Naive thymus-derived CD4-positive, alpha-beta T cell (primary cell): ENCODE measurements at regions not wholly inside any gene's neighbourhood (a gene's known extent, or its start where the extent isn't known, plus 50 kb on each side); places are given as distances from the start of the nearest gene placed in this dataset.

Experiments used
- ATAC-seq: fragments of 150-1000 bp; cut with Tn5 transposase; 2 replicates; pipeline ENCODE4 v1.10.0; 2021; ENCODE audit warnings: mild to moderate bottlenecking, moderate library complexity
- CTCF ChIA-PET: fragments of 350-600 bp; sonication (Branson Sonifier 250); formaldehyde crosslinking; loops from one replicate; lab custom pipeline; 2021; ENCODE audit warnings: antibody characterized with exemption; lab: Charles Lee
- POLR2A ChIA-PET: fragments of 350-600 bp; sonication (Branson Sonifier 250); formaldehyde crosslinking; loops from one replicate; lab custom pipeline; 2021; ENCODE audit warnings: antibody characterized with exemption, inconsistent platforms; lab: Charles Lee
- DNase-seq, 9 donors: peaks; one replicate each; pipeline versions ENCODE4 v3.0.0 to v3.0.0-alpha.2; 2020 to 2022; ENCODE audit warnings: mixed read lengths in 1 of 9
- H3K27ac ChIP-seq: one replicate; pipeline ENCODE4 v1.7.0; 2013; ENCODE audit warnings: mild to moderate bottlenecking, low read depth, low read length, moderate library complexity
- H3K27me3 ChIP-seq, 2 donors: one replicate each; pipeline ENCODE4 v1.7.0; 2013; ENCODE audit warnings: low read length in 2 of 2, mild to moderate bottlenecking in 2 of 2, moderate library complexity in 2 of 2; ENCODE audit not compliant: control insufficient read depth in 2 of 2, insufficient read depth in 2 of 2
- H3K36me3 ChIP-seq, 3 experiments: 1 replicate in 2 of 3; 2 replicates in 1 of 3; pipeline ENCODE4 v1.7.0; 2013; ENCODE audit warnings: low read length in 3 of 3, mild to moderate bottlenecking in 3 of 3, moderate library complexity in 1 of 3; ENCODE audit not compliant: insufficient read depth in 3 of 3, control insufficient read depth in 2 of 3
- H3K4me1 ChIP-seq, 2 donors: one replicate each; pipeline ENCODE4 v1.7.0; 2013; ENCODE audit warnings: low read length in 2 of 2, mild to moderate bottlenecking in 2 of 2, moderate library complexity in 1 of 2; ENCODE audit not compliant: control insufficient read depth in 2 of 2, insufficient read depth in 2 of 2
- H3K4me3 ChIP-seq: 2 replicates; pipeline ENCODE4 v1.7.0; 2013; ENCODE audit warnings: mild to moderate bottlenecking, low read length
- H3K9me3 ChIP-seq, 3 experiments: 1 replicate in 2 of 3; 2 replicates in 1 of 3; pipeline ENCODE4 v1.7.0; 2013; ENCODE audit warnings: low read length in 3 of 3; ENCODE audit not compliant: control insufficient read depth in 2 of 3
- H3K27ac Mint-ChIP-seq, 9 donors: one replicate each; pipeline ENCODE4 v1.8.0; 2020 to 2022; ENCODE audit warnings: mixed read lengths in 9 of 9, mild to moderate bottlenecking in 8 of 9, moderate library complexity in 5 of 9, inconsistent platforms in 2 of 9
- H3K27me3 Mint-ChIP-seq, 5 donors: one replicate each; pipeline ENCODE4 v1.8.0; 2021 to 2022; ENCODE audit warnings: mixed read lengths in 5 of 5, mild to moderate bottlenecking in 1 of 5
- H3K36me3 Mint-ChIP-seq, 5 donors: one replicate each; pipeline ENCODE4 v1.8.0; 2020 to 2022; ENCODE audit warnings: mixed read lengths in 5 of 5, mild to moderate bottlenecking in 3 of 5, inconsistent platforms in 1 of 5
- H3K4me1 Mint-ChIP-seq, 7 donors: one replicate each; pipeline ENCODE4 v1.8.0; 2020 to 2022; ENCODE audit warnings: mixed read lengths in 7 of 7, mild to moderate bottlenecking in 3 of 7, inconsistent platforms in 1 of 7
- H3K4me3 Mint-ChIP-seq, 10 donors: one replicate each; pipeline ENCODE4 v1.8.0; 2020 to 2022; ENCODE audit warnings: mild to moderate bottlenecking in 10 of 10, mixed read lengths in 10 of 10, moderate library complexity in 6 of 10, inconsistent platforms in 2 of 10
- H3K9me3 Mint-ChIP-seq, 11 donors: one replicate each; pipeline ENCODE4 v1.8.0; 2020 to 2022; ENCODE audit warnings: mixed read lengths in 11 of 11, mild to moderate bottlenecking in 4 of 11, inconsistent platforms in 1 of 11, moderate library complexity in 1 of 11
- intact Hi-C, 2 donors: fragments of 100-400 bp; cut with micrococcal nuclease; formaldehyde crosslinking; loops; one replicate each; pipeline ENCODE4 v1.15.1; 2023

GRCh38 chr10:53233749-53234148, 461.2 kb upstream of the MBL2 start:
- ChIA-PET CTCF (no interaction called here), POLR2A (no interaction called here)
- no peaks in the 10 kb centered on the region for H3K9me3 ChIP-seq
- no peak for ATAC-seq
- Mint-ChIP-seq H3K27me3 (no peaks in the 10 kb centered on the region), H3K9me3 (peaks cover 0 to 18% (median 0%) of the 10 kb centered on the region in 11 donors), H3K27ac (no peak overlapping the region), H3K36me3 (no peaks in the 10 kb centered on the region), H3K4me1 (no peaks in the 10 kb centered on the region), H3K4me3 (no peak overlapping the region)
- H3K4me3 ChIP-seq, result no peak overlapping the region
- no peak overlapping the region for H3K27ac ChIP-seq
- H3K27me3 ChIP-seq, result no peaks in the 10 kb centered on the region
- no peak for DNase-seq
- intact Hi-C loops, result no loop called here
- H3K4me1 ChIP-seq, result no peaks in the 10 kb centered on the region
- no peaks in the 10 kb centered on the region for H3K36me3 ChIP-seq

DNA sequence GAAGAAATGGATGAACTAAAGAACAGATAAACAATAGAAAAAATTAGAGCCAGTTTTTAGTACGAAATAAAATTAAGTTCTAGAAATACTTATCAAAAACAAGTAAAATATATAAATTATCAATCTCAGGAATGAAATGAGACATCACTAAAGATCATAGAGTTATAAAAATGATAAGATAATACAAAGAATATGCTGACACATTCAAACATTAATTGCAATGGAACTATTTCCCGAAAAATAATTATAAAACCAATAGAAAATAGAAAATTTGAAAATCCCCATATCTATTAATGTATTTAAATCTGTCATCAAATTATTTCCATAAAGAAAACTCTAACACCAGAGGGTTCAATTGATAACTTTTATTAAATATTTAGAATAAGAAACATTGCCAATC, 458.1 kb upstream of the MBL2 start:
- ChIA-PET CTCF (no interaction called here), POLR2A (no interaction called here)
- intact Hi-C loops, result no loop called here
- Mint-ChIP-seq H3K27me3 (no peaks in the 10 kb centered on the region), H3K36me3 (no peaks in the 10 kb centered on the region), H3K27ac (no peak overlapping the region), H3K4me3 (no peak overlapping the region), H3K4me1 (no peaks in the 10 kb centered on the region), H3K9me3 (peaks cover 0 to 34% (median 0%) of the 10 kb centered on the region in 11 donors)
- no peak for ATAC-seq
- Histone ChIP-seq H3K9me3 (no peaks in the 10 kb centered on the region), H3K27me3 (no peaks in the 10 kb centered on the region), H3K27ac (no peak overlapping the region), H3K4me1 (no peaks in the 10 kb centered on the region), H3K4me3 (no peak overlapping the region), H3K36me3 (no peaks in the 10 kb centered on the region)
- DNase-seq, result no peak

- Histone ChIP-seq H3K36me3 (no peaks in the 10 kb centered on the region), H3K9me3 (peaks cover 0 to 3% (median 0%) of the 10 kb centered on the region in 3 experiments), H3K4me1 (no peaks in the 10 kb centered on the region), H3K27me3 (no peaks in the 10 kb centered on the region), H3K4me3 (no peak overlapping the region), H3K27ac (no peak overlapping the region)
- Mint-ChIP-seq H3K9me3 (peaks cover 0 to 16% (median 2%) of the 10 kb centered on the region in 11 donors), H3K4me1 (no peaks in the 10 kb centered on the region), H3K4me3 (no peak overlapping the region), H3K27me3 (no peaks in the 10 kb centered on the region), H3K36me3 (no peaks in the 10 kb centered on the region), H3K27ac (no peak overlapping the region)
- ATAC-seq, result no peak
- CTCF ChIA-PET, result no interaction called here
- intact Hi-C loops, result no loop called here
- DNase-seq, result no peak
- POLR2A ChIA-PET, result no interaction called here
These were observed 451.3 kb upstream of the MBL2 start for GRCh38 chr10:53223851-53224250.

DNA sequence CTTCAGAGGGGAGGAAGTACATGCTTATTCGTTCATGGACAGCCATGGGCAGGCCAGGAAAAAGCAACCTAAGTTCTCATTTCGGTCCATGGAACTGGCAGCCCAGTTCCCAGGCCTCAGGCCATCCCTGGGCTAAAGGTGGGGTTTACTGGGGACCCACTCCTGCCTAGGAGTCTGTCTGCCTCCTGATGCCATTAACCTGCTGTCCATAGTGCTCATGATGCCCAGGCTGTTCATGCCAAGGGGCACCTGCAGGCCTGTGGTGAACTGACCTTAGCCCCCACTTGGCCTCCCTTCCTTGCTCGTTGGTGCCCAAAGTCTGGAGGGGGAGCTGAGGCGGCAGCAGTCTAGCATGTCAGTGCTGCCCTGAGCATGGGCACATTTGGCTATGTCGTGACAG, 450.2 kb upstream of the MBL2 start:
- H3K9me3 Mint-ChIP-seq, result peaks cover 0 to 16% (median 2%) of the 10 kb centered on the region in 11 donors
- CTCF ChIA-PET, result no interaction called here
- H3K4me3 ChIP-seq, result no peak overlapping the region

DNA sequence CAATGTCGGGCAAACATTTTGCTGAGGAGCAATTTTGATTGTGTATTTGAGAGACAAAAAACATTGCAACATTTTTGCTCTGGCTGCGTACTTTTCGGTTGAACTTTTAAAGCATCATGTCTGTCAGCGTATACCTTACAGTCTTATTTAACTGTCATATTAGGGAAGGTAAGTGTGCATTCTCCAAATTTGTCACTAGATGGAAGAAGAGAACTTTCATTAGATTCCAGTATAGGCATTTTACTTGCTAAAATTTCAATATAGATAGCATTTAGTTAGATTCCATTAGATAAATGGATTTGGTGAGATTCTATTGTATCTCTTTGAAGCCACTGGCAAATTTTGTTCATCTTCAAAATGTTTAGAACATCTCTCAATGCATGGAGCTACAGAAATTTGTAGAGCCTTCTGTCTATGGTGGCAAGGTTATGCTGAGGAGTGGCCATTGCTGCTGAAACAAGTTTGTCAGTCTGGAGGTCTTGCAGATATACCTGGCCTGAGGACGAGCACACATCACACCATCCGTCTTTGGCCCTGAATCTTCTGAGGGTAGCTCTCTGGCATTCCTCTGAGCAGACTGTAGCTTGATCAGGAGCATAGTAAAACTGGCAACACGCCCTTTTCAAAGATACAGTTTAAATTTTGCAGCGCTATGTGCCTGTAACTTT, 437.5 kb upstream of the MBL2 start:
- POLR2A ChIA-PET, result no interaction called here
- H3K4me3 ChIP-seq, result no peak overlapping the region

More for the DNA sequence above, 450.2 kb upstream of the MBL2 start:
- Mint-ChIP-seq H3K4me3 (no peak overlapping the region), H3K27me3 (no peaks in the 10 kb centered on the region), H3K36me3 (no peaks in the 10 kb centered on the region), H3K27ac (no peak overlapping the region), H3K4me1 (no peaks in the 10 kb centered on the region)
- Histone ChIP-seq H3K9me3 (peaks cover 0 to 3% (median 0%) of the 10 kb centered on the region in 3 experiments), H3K36me3 (no peaks in the 10 kb centered on the region), H3K27me3 (no peaks in the 10 kb centered on the region), H3K27ac (no peak overlapping the region), H3K4me1 (no peaks in the 10 kb centered on the region)
- ATAC-seq (no peak), DNase-seq (no peak)
- POLR2A ChIA-PET, result no interaction called here
- intact Hi-C loops, result no loop called here

GRCh38 chr10:53183733-53184132, 411.1 kb upstream of the MBL2 start:
- Histone ChIP-seq H3K36me3 (no peaks in the 10 kb centered on the region), H3K27ac (no peak overlapping the region), H3K9me3 (peaks cover 0 to 5% (median 0%) of the 10 kb centered on the region in 3 experiments), H3K4me3 (no peak overlapping the region), H3K27me3 (no peaks in the 10 kb centered on the region), H3K4me1 (no peaks in the 10 kb centered on the region)
- Mint-ChIP-seq H3K4me1 (no peaks in the 10 kb centered on the region), H3K36me3 (no peaks in the 10 kb centered on the region), H3K27ac (no peak overlapping the region), H3K4me3 (no peak overlapping the region), H3K27me3 (no peaks in the 10 kb centered on the region), H3K9me3 (peaks cover 8 to 30% (median 12%) of the 10 kb centered on the region in 11 donors)
- no peak for DNase-seq
- ChIA-PET CTCF (no interaction called here), POLR2A (no interaction called here)
- no peak for ATAC-seq
- intact Hi-C loops, result no loop called here

More for the DNA sequence above, 437.5 kb upstream of the MBL2 start:
- Mint-ChIP-seq H3K4me1 (no peaks in the 10 kb centered on the region), H3K36me3 (no peaks in the 10 kb centered on the region), H3K4me3 (no peak overlapping the region), H3K27me3 (no peaks in the 10 kb centered on the region), H3K9me3 (peaks cover 0 to 20% (median 4%) of the 10 kb centered on the region in 11 donors), H3K27ac (no peak overlapping the region)
- CTCF ChIA-PET, result no interaction called here
- Histone ChIP-seq H3K9me3 (no peaks in the 10 kb centered on the region), H3K4me1 (no peaks in the 10 kb centered on the region), H3K36me3 (no peaks in the 10 kb centered on the region), H3K27ac (no peak overlapping the region), H3K27me3 (no peaks in the 10 kb centered on the region)
- intact Hi-C loops, result no loop called here
- ATAC-seq (no peak), DNase-seq (no peak)

DNA sequence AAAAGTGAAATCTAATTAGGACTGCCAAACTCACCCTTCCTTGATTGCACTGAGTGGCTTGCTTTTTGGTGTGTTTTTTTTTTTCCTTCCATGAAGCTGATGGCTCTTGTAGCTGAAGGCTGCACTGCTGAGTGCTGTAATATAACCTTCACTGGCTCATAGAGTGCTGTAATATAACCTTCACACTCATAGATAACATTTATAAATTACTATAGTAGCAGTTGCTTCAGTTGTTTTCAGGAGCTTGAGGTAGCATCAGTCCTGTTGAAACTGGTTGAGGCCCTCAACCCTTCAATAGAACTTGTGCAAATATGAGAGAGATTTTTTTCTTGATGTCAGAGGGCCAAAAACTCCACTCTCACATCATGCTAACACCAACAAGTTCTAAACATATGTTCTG, 404.9 kb upstream of the MBL2 start:
- DNase-seq, result no peak
- Histone ChIP-seq H3K4me3 (no peak overlapping the region), H3K27me3 (no peaks in the 10 kb centered on the region), H3K4me1 (no peaks in the 10 kb centered on the region), H3K36me3 (no peaks in the 10 kb centered on the region), H3K9me3 (peaks cover 0 to 5% (median 0%) of the 10 kb centered on the region in 3 experiments), H3K27ac (no peak overlapping the region)
- Mint-ChIP-seq H3K27ac (no peak overlapping the region), H3K9me3 (peaks cover 0 to 10% (median 3%) of the 10 kb centered on the region in 11 donors), H3K4me1 (no peaks in the 10 kb centered on the region), H3K27me3 (no peaks in the 10 kb centered on the region), H3K36me3 (no peaks in the 10 kb centered on the region), H3K4me3 (no peak overlapping the region)
- intact Hi-C loops, result no loop called here
- CTCF ChIA-PET, result interaction anchor here (0.6 kb wide), 1 partner anchor 193 kb away, joined by 3 read pairs; no protein-coding TSS in a partner anchor
- ATAC-seq, result no peak
- POLR2A ChIA-PET, result no interaction called here
